Hematopoietic multipotent progenitor cell treated with erythropoietin and hydrocortisone succinate and interleukin-3 and kit ligand, for 17 days (in vitro differentiated cells): ENCODE measurements at regions not wholly inside any gene's neighbourhood (a gene's known extent, or its start where the extent isn't known, plus 50 kb on each side); places are given as distances from the start of the nearest gene placed in this dataset.

ENCODE experiments used
- DNase-seq: peaks from one replicate; pipeline ENCODE4 v3.0.0-alpha.2; 2015; ENCODE audit warnings: low spot score

DNA sequence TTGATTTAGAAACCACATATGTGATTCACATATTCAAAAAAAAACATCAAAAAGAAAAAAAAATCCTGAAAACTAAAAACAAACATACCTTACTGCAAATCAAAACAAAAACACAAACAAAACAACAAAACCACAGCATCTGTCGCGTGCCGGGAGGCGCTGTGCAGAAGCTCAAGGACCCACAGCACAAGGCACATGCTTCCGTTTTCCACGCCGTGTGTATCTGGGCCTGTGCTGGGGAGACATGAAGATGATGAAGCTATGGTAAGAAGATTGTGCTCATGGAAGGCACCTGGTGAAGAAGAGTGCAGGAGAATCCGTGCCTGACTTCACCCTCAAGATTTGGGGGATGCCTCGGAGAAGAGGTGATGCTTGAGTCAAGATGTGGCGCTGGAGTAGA, 788.9 kb upstream of the ARRDC4 start:
- no peak for DNase-seq

- no peak for DNase-seq
Observed at GRCh38 chr15:97174886-97175540, 785.5 kb upstream of the ARRDC4 start.

DNA sequence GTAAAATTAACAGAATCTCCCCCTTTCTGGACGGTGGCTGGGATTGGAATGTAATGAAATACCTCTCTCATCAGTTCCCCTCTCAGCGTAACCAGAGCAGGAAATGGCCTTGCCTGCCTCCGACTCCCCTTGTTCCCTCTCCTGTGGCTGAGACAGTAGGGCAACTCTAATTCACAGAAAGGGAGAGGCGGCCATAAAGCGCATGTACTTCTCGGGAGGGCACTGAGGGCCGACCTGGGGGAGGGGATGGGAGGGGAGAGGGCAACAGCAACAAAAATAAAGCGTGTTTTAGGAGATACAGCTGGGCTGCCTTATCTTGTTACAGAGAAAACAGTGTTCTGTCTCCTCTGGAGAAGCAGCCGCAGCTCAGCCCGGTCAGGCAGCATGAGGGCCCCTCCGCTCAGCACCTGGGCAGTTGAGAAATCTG, 783.3 kb upstream of the ARRDC4 start:
- DNase-seq = no peak

DNA sequence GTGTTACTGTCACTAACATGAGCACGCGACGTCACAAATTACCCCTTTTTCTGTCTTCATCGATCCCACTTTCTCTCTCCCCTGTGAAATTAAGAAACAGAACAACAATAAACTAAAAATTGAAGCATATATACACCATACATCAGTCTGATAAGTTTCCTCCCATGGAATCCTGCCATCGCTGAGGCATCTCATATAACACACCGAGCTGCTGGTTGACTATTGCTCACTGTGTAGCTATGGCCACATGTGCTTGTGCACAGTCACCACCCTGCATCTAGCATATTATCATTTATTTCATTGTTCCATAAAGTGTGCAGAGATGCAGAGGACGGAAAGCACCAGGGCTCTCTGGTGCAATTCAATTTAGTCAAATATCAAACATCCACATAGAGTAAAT, 777.9 kb upstream of the ARRDC4 start:
- DNase-seq = no peak

DNA sequence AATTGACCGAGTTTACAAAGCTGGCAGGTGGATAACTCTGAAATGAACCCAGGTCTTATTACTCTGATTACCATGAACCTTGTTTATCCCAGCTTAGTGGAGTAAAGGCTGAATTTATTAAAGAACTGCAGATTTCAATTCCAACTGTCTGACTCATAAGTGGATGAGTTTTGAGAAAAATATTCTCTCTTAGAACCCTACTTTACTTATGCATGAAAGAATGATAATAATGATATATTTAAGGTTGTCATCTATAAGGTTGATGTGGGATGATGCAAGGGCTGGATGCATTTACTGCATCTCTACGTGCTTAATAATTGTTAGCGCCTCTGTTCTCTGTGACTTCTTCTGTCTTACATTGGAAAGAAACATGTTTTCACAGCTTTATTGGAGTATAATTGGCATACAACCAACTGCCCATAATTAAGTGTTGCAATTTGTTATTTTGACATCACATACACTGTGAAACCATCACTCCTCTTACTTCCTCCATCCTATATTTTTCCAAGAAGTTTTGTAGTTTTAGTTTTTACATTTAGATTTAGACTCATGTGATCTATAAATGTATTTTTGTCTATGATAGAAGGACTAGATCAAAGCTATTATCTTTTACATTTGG, 771.2 kb upstream of the ARRDC4 start:
- no peak for DNase-seq

DNA sequence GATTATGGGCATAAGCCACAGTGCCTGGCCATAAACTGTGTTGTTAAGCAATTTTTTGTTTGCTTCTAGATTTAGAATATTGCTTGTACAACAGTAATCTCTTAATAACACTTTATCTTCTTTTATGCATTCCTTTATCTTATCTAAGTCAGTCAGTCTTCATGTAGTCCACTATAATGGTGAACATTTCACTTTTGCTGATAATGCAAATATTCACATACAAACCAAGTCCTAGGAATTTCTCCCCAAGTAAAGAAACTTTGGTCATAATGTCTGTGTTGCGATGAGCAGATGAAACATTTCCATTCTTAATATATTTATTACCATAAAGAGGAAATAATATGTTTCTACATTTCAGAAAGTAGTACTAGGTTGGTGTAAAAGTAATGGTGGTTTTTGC, 765.8 kb upstream of the ARRDC4 start:
- DNase-seq = no peak

DNA sequence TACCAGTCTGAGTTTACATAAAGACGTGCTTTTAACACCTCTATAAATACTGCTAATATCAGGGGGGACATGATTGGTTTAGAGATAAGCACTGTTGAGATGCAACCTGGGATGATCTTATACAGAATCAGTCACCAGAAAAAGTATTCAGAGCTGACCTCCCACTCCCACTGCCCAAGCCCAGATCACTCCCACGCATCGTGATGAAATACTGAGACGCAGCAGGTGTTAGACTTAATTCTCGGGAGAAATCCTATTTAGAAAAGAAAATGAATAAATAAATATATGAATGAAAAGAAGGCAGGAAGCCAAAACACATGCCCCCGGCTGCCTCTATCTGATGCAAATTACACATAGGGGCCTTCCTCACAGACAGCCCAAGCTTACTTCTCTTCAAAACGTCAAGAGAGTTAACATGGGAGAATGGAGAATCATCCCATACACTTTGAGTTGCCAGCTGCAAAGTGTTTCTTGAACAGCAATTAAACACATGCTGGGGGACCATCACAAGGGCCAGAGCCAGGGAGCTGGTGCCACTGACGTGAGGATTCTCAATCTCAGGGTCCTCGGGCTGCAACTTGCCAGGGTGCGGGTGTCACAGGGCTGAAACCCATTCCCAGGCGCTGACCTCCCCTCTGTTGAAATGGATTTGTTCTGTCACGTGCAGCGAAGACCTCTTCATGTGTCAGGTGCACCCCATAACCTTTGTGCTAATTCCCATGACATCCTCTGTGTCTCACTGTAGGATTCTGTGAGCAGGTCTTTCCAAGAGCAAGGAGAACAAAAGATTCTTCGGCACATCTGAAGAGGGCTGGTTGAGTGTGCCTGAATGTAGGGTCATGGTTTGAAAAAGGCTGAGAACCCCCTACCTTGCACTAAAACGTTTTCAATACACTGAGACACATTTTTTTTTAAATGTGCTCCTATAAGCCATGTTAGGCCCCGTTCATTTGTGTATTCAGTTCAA, 764.2 kb upstream of the ARRDC4 start:
- DNase-seq = no peak

- DNase-seq = no peak
Observed at GRCh38 chr15:97199393-97200051, 761.0 kb upstream of the ARRDC4 start.

DNA sequence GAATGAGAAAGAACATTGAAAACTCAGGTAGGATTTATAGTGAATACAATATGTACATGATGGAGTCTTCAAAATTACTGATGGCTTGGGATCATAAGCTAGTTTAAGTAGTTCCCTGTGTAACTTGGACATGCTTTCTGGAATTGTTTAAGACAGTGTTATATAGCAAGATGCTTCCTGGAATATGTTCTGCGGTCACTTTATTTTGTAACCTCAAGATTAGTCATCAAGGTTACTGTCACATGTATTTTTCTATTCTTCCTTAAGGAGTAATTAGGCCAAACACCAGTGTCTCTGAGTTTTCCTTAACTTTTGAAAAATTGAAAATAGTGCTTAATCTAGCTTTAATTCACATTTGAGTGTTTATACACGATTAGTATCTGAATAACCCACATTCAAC, 760.3 kb upstream of the ARRDC4 start:
- no peak for DNase-seq

- DNase-seq = no peak
Observed at GRCh38 chr15:97210277-97210676, 750.2 kb upstream of the ARRDC4 start.

DNA sequence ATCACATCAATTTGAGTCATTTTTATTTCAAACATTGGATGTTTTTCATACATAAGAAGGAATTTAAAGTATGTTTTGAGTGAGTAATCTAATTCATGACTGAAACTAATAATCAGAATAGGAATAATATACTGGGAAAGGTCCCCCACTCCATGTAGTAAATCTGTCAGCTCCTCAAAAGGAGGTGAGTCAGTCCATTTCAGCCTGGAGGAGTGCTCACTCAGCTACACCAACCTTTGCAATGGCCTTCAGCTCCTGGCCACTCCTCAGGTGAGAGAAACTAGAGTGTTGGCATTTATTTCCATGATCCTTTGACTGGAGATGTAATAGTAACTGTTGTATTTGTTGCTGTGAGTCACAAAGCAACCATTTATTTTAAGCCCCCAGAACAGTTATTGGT, 744.9 kb upstream of the ARRDC4 start:
- no peak for DNase-seq

DNA sequence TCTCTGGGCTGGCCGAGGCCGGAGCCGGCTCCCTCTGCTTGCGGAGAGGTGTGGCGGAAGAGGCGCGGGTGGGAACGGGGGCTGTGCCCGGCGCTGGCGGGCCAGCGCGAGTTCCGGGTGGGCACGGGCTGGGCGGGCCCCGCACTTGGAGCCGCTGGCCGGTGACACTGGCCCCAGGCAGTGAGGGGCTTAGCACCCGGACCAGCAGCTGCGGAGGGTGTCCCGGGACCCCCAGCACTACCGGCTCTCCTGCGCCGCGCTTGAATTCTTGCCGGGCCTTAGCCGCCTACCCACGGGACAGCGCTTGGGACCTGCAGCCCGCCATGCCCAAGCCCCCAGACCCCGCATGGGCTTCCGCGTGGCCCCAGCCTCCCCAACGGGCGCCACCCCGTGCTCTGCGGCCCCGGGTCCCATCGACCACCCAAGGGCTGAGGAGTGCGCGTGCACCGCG, 736.3 kb upstream of the ARRDC4 start:
- no peak for DNase-seq

- DNase-seq = no peak
Observed at GRCh38 chr15:97234851-97235610, 725.5 kb upstream of the ARRDC4 start.

GRCh38 chr15:97235611-97235985, 724.9 kb upstream of the ARRDC4 start:
- no peak for DNase-seq

DNA sequence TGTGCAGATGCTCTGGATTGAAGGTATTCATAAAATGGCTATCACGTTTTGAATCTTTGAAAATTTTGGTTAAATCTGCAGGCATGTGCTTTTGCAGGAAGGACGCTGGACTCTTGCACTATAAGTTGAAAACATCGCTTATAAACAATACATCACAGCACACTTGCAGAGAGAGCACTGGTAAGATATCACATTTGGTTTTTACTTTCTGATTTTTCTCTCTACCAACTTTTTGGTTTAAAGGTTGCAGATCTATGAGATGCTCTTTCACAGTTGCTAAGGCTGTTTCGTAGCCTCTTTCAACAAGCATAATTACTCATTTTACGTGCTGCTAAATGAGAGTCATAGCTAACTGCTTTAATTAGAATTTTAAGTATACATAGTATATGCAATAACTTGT, 724.4 kb upstream of the ARRDC4 start:
- no peak for DNase-seq

GRCh38 chr15:97237160-97237559, 723.3 kb upstream of the ARRDC4 start:
- DNase-seq = no peak

GRCh38 chr15:97248376-97248775, 712.1 kb upstream of the ARRDC4 start:
- DNase-seq = no peak

- no peak for DNase-seq
Observed at GRCh38 chr15:97259943-97260342, 700.6 kb upstream of the ARRDC4 start.

- no peak for DNase-seq
Observed at GRCh38 chr15:97301166-97301565, 659.3 kb upstream of the ARRDC4 start.

DNA sequence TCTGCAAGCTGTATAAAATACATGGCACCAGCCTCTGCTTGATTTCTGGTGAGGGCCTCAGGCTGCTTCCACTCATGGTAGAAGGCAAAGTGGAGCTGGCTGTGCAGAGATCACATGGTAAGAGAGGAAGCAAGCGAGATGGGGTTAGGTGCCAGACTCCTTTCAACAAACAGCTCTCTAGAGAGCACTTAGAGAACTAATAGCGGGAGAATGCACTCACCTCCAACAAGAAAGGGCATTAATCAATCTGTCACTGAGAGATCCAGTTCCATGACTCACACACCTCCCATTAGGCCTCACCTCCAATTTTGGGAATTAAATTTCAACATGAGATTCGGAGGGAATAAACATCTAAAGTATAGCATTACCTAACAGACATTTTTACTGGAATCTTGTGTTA, 644.1 kb upstream of the ARRDC4 start:
- no peak for DNase-seq

GRCh38 chr15:97317163-97317562, 643.3 kb upstream of the ARRDC4 start:
- DNase-seq = no peak

DNA sequence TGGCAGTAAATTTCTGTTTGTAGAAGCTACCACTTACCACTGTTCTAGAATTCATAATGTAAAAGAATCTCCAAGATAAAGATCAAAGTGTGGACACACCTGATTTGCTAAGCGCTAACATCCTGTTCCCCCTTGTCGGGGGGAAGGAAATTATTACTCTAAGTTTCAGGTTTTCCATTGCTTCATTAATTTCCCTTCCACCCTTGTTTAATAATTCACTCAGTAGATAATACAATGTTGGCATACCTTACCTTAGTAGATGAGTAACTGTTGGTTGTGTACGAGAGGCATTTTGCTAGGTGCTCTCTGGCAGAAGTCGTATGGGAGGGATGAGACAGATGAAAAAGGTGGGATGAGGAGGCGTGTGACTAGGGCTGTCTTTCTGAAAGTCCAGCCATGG, 641.2 kb upstream of the ARRDC4 start:
- DNase-seq = no peak
